ENCODE measurements at regions not wholly inside any gene's neighbourhood (a gene's known extent, or its start where the extent isn't known, plus 50 kb on each side); places are given as distances from the start of the nearest gene placed in this dataset.

GRCh38 chr3:59540241-59540640 lies 490.4 kb upstream of the CFAP20DC start:
- no peak for DNase-seq

- no peak for DNase-seq
Observed at GRCh38 chr3:59538753-59539432, 489.1 kb upstream of the CFAP20DC start.

GRCh38 chr3:59535791-59536221 lies 486.0 kb upstream of the CFAP20DC start:
- DNase-seq, result no peak

GRCh38 chr3:59531994-59532393 lies 482.2 kb upstream of the CFAP20DC start:
- DNase-seq, result no peak

GRCh38 chr3:59531066-59531745 lies 481.4 kb upstream of the CFAP20DC start:
- DNase-seq, result no peak

GRCh38 chr3:59528251-59528650 lies 478.4 kb upstream of the CFAP20DC start:
- no peak for DNase-seq

- no peak for DNase-seq
Observed at GRCh38 chr3:59527493-59527892, 477.7 kb upstream of the CFAP20DC start.

GRCh38 chr3:59526999-59527398 lies 477.2 kb upstream of the CFAP20DC start:
- DNase-seq, result no peak

GRCh38 chr3:59522550-59522949 lies 472.7 kb upstream of the CFAP20DC start:
- no peak for DNase-seq

GRCh38 chr3:59519094-59519493 lies 469.3 kb upstream of the CFAP20DC start:
- no peak for DNase-seq

- DNase-seq, result no peak
Observed at GRCh38 chr3:59518283-59519055, 468.6 kb upstream of the CFAP20DC start.

- DNase-seq, result no peak
Observed at GRCh38 chr3:59517388-59517787, 467.6 kb upstream of the CFAP20DC start.

- DNase-seq, result no peak
Observed at GRCh38 chr3:59515966-59516365, 466.1 kb upstream of the CFAP20DC start.

- no peak for DNase-seq
Observed at GRCh38 chr3:59514865-59515482, 465.1 kb upstream of the CFAP20DC start.

GRCh38 chr3:59513570-59513969 lies 463.7 kb upstream of the CFAP20DC start:
- no peak for DNase-seq

GRCh38 chr3:59512066-59512465 lies 462.2 kb upstream of the CFAP20DC start:
- DNase-seq, result no peak

- DNase-seq, result no peak
Observed at GRCh38 chr3:59510576-59510975, 460.8 kb upstream of the CFAP20DC start.

- no peak for DNase-seq
Observed at GRCh38 chr3:59508273-59508672, 458.4 kb upstream of the CFAP20DC start.

- DNase-seq, result no peak
Observed at GRCh38 chr3:59506191-59506590, 456.4 kb upstream of the CFAP20DC start.

- no peak for DNase-seq
Observed at GRCh38 chr3:59503441-59503840, 453.6 kb upstream of the CFAP20DC start.

GRCh38 chr3:59502806-59503205 lies 453.0 kb upstream of the CFAP20DC start:
- no peak for DNase-seq

GRCh38 chr3:59499954-59500353 lies 450.1 kb upstream of the CFAP20DC start:
- no peak for DNase-seq

GRCh38 chr3:59499000-59499399 lies 449.2 kb upstream of the CFAP20DC start:
- DNase-seq, result no peak
